ENCODE measurements at regions not wholly inside any gene's neighbourhood (a gene's known extent, or its start where the extent isn't known, plus 50 kb on each side); places are given as distances from the start of the nearest gene placed in this dataset.

DNA sequence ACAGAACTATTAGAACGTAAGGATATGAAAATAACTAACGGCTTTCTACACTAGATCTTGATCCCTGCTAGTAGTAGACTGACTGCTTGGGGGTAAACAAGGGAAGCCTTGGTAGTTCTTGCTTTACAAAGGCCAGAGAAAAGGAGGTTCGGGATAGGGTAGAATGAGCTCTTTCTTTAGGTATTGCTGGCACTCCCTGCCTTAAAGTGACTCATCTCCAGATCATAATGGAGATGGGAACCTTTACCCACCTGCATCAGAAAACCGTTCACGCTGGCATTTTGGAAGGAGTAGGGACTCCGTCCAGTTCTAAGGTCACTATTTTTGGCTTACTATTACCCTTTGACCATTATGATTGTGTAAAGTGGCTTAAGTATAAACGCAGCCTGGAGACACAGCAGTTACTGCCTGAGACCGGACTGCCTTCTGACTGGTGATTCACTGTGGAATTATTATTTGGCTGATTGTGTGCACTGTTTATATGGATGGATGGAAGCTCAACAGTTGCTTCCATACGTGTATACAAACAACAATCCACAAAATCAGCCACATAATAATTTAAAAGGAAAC is 482.5 kb downstream of the STK39 start:
- no peaks in the 10 kb centered on the region for H3K4me1 Mint-ChIP-seq (ENCODE audit: low read depth)
- TF ChIP-seq, protein P1, sequence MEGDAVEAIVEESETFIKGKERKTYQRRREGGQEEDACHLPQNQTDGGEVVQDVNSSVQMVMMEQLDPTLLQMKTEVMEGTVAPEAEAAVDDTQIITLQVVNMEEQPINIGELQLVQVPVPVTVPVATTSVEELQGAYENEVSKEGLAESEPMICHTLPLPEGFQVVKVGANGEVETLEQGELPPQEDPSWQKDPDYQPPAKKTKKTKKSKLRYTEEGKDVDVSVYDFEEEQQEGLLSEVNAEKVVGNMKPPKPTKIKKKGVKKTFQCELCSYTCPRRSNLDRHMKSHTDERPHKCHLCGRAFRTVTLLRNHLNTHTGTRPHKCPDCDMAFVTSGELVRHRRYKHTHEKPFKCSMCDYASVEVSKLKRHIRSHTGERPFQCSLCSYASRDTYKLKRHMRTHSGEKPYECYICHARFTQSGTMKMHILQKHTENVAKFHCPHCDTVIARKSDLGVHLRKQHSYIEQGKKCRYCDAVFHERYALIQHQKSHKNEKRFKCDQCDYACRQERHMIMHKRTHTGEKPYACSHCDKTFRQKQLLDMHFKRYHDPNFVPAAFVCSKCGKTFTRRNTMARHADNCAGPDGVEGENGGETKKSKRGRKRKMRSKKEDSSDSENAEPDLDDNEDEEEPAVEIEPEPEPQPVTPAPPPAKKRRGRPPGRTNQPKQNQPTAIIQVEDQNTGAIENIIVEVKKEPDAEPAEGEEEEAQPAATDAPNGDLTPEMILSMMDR (IDR thresholded peaks at IDR 0.05): no peak
- no peak overlapping the region for H3K27ac Mint-ChIP-seq
- ChIA-PET CTCF (no interaction called here), POLR2A (no interaction called here)
- no peaks in the 10 kb centered on the region for H3K27me3 Mint-ChIP-seq
- Histone ChIP-seq H3K27me3 (ENCODE audit: control insufficient read depth in 1 of 2, insufficient read depth in 2 of 2, low read length in 2 of 2) (no peaks in the 10 kb centered on the region), H3K4me3 (ENCODE audit: low read length) (no peak overlapping the region), H3K9me3 (ENCODE audit: control insufficient read depth in 1 of 2, insufficient read depth in 1 of 2, low read length in 2 of 2) (no peaks in the 10 kb centered on the region), H3K36me3 (ENCODE audit: insufficient read depth, low read length) (no peaks in the 10 kb centered on the region), H3K27ac (ENCODE audit: low read depth in 1 of 2, low read length in 2 of 2) (no peak overlapping the region), H3K4me1 (ENCODE audit: insufficient read depth, low read length) (no peaks in the 10 kb centered on the region)
- DNase-seq (no peak), ATAC-seq (ENCODE audit: poor library complexity) (no peak)
- intact Hi-C loops (cut with DNase I, micrococcal nuclease): no loop called here
- no peaks in the 10 kb centered on the region for H3K36me3 Mint-ChIP-seq (ENCODE audit: low read depth)
- no peaks in the 10 kb centered on the region for H3K9me3 Mint-ChIP-seq
- H3K4me3 Mint-ChIP-seq: no peak overlapping the region

DNA sequence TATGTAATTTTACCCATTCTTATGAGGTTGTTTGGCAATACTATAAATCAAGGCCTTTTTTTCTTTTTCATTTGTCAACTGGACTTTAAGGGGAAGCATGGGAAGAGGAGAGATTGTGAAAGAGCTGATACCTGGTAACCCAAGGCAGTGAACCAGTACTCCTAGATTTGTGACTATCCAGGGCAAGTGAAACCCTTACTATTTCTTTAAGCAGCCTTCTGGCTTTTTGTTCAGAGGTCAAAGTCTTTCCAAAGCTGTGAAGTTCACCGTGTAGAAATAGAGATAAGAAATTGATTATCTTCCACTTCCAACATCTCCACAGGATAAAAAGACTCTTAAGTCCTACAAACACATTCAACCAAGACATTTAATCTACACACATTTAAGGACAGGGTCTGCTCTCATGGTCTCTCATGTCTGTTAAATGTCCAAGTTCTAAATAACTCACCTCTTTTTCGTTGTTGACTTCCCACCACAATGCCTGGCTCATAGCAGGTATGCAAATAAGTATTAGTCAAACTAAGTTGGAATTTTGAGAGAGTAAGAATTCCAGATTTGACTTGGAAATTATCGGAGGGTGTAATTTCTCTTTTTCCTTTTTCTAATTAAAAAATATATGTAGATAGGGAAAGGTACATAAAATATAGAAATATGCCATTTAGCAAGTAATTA is 485.8 kb downstream of the STK39 start:
- Mint-ChIP-seq H3K9me3 (no peaks in the 10 kb centered on the region), H3K27me3 (no peaks in the 10 kb centered on the region), H3K36me3 (ENCODE audit: low read depth) (no peaks in the 10 kb centered on the region), H3K4me1 (ENCODE audit: low read depth) (no peaks in the 10 kb centered on the region), H3K4me3 (no peak overlapping the region), H3K27ac (no peak overlapping the region)
- Histone ChIP-seq H3K4me1 (ENCODE audit: insufficient read depth, low read length) (no peaks in the 10 kb centered on the region), H3K27ac (ENCODE audit: low read depth in 1 of 2, low read length in 2 of 2) (no peak overlapping the region), H3K9me3 (ENCODE audit: control insufficient read depth in 1 of 2, insufficient read depth in 1 of 2, low read length in 2 of 2) (no peaks in the 10 kb centered on the region), H3K27me3 (ENCODE audit: control insufficient read depth in 1 of 2, insufficient read depth in 2 of 2, low read length in 2 of 2) (no peaks in the 10 kb centered on the region), H3K4me3 (ENCODE audit: low read length) (no peak overlapping the region), H3K36me3 (ENCODE audit: insufficient read depth, low read length) (no peaks in the 10 kb centered on the region)
- TF ChIP-seq, protein P1 (IDR thresholded peaks at IDR 0.05): no peak
- POLR2A ChIA-PET: no interaction called here
- CTCF ChIA-PET: no interaction called here
- intact Hi-C loops (cut with DNase I, micrococcal nuclease): no loop called here
- ATAC-seq (ENCODE audit: poor library complexity) (no peak), DNase-seq (no peak)

DNA sequence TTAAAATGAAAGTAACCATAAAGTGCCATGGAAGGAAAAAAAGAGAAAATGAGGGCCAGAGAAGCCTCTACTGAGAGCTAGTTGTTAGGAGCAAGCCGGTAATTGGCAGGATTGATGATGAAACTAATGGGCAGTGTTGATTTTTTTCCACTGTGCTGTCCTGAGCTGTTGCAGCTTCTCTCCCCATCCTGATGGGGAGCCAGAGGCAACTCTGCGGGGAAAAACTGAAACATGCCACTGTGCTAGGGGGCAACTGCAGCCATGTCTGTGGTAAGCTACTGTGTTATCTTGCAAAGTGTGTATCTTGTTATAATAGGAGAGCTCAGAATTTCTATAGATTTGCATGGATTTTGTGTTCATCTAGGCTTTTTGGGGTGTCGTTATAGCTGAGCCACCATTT is 487.9 kb downstream of the STK39 start:
- Histone ChIP-seq H3K27me3 (ENCODE audit: control insufficient read depth in 1 of 2, insufficient read depth in 2 of 2, low read length in 2 of 2) (no peaks in the 10 kb centered on the region), H3K4me3 (ENCODE audit: low read length) (no peak overlapping the region), H3K4me1 (ENCODE audit: insufficient read depth, low read length) (no peaks in the 10 kb centered on the region), H3K9me3 (ENCODE audit: control insufficient read depth in 1 of 2, insufficient read depth in 1 of 2, low read length in 2 of 2) (no peaks in the 10 kb centered on the region), H3K27ac (ENCODE audit: low read depth in 1 of 2, low read length in 2 of 2) (no peak overlapping the region), H3K36me3 (ENCODE audit: insufficient read depth, low read length) (no peaks in the 10 kb centered on the region)
- ChIA-PET CTCF (no interaction called here), POLR2A (no interaction called here)
- no peak for ATAC-seq (ENCODE audit: poor library complexity)
- H3K4me3 Mint-ChIP-seq: no peak overlapping the region
- H3K4me1 Mint-ChIP-seq (ENCODE audit: low read depth): no peaks in the 10 kb centered on the region
- intact Hi-C loops (cut with DNase I, micrococcal nuclease): no loop called here
- TF ChIP-seq, protein P1 (IDR thresholded peaks at IDR 0.05): no peak
- H3K27ac Mint-ChIP-seq: no peak overlapping the region
- no peaks in the 10 kb centered on the region for H3K27me3 Mint-ChIP-seq
- no peaks in the 10 kb centered on the region for H3K36me3 Mint-ChIP-seq (ENCODE audit: low read depth)
- no peaks in the 10 kb centered on the region for H3K9me3 Mint-ChIP-seq
- no peak for DNase-seq

All from CD4-positive, alpha-beta T cell (primary cell).